ENCODE measurements at regions not wholly inside any gene's neighbourhood (a gene's known extent, or its start where the extent isn't known, plus 50 kb on each side); places are given as distances from the start of the nearest gene placed in this dataset.

- Histone ChIP-seq H3K79me2 (ENCODE audit: control insufficient read depth, low read length) (no peaks in the 10 kb centered on the region), H3K27ac (ENCODE audit: low read depth, low read length) (no peak overlapping the region), H4K20me1 (ENCODE audit: control insufficient read depth, insufficient read depth, low read depth, low read length) (no peaks in the 10 kb centered on the region), H3K27me3 (ENCODE audit: control insufficient read depth, low read length) (no peaks in the 10 kb centered on the region), H3K4me1 (ENCODE audit: control insufficient read depth, low read length) (no peaks in the 10 kb centered on the region), H3K36me3 (ENCODE audit: control insufficient read depth, low read length) (no peaks in the 10 kb centered on the region), H3K4me3 (ENCODE audit: low read length) (no peak overlapping the region), H3F3A (ENCODE audit: control insufficient read depth, insufficient read depth) (no peaks in the 10 kb centered on the region), H3K9me3 (ENCODE audit: control insufficient read depth, insufficient read depth, low read length) (no peaks in the 10 kb centered on the region), H3K4me2 (ENCODE audit: low read length) (no peak overlapping the region), H3K9me2 (replicated peaks; ENCODE audit: control insufficient read depth, low read length) (no peaks in the 10 kb centered on the region)
- no peak for TF ChIP-seq EZH2phosphoT487 (IDR thresholded peaks at IDR 0.05; ENCODE audit: borderline replicate concordance, low read length)
- TF ChIP-seq, protein P1, sequence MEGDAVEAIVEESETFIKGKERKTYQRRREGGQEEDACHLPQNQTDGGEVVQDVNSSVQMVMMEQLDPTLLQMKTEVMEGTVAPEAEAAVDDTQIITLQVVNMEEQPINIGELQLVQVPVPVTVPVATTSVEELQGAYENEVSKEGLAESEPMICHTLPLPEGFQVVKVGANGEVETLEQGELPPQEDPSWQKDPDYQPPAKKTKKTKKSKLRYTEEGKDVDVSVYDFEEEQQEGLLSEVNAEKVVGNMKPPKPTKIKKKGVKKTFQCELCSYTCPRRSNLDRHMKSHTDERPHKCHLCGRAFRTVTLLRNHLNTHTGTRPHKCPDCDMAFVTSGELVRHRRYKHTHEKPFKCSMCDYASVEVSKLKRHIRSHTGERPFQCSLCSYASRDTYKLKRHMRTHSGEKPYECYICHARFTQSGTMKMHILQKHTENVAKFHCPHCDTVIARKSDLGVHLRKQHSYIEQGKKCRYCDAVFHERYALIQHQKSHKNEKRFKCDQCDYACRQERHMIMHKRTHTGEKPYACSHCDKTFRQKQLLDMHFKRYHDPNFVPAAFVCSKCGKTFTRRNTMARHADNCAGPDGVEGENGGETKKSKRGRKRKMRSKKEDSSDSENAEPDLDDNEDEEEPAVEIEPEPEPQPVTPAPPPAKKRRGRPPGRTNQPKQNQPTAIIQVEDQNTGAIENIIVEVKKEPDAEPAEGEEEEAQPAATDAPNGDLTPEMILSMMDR (IDR thresholded peaks at IDR 0.05; ENCODE audit: low read depth, low read length, poor library complexity, severe bottlenecking), result no peak
Observed at GRCh38 chr4:151895671-151896070, 134.9 kb upstream of the GATB start.

DNA sequence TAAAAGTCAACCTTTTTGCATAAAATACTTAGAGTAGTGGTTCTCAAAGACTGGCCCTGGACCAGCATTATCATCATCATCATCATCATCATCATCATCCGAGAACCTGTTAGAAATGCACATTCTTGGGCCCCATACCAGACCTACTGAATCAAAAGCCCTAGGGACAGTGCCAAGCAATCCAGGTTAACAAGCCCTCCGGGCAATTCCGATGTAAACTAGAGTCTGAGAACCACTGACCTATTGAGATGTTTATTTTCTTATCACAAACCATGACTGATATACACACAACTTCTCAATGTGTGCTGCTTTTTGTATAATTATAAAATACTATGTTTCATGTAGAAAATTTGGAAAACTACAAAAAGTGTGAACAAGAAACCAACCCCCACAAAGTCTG is 133.4 kb upstream of the GATB start:
- H3F3A ChIP-seq (ENCODE audit: control insufficient read depth, insufficient read depth), result no peaks in the 10 kb centered on the region
- no peak overlapping the region for H3K4me3 ChIP-seq (ENCODE audit: low read length)
- no peak overlapping the region for H3K4me2 ChIP-seq (ENCODE audit: low read length)
- no peaks in the 10 kb centered on the region for H3K36me3 ChIP-seq (ENCODE audit: control insufficient read depth, low read length)
- TF ChIP-seq, protein P1 (IDR thresholded peaks at IDR 0.05; ENCODE audit: low read depth, low read length, poor library complexity, severe bottlenecking), result no peak
- no peak for TF ChIP-seq EZH2phosphoT487 (IDR thresholded peaks at IDR 0.05; ENCODE audit: borderline replicate concordance, low read length)
- H3K27ac ChIP-seq (ENCODE audit: low read depth, low read length), result no peak overlapping the region
- H4K20me1 ChIP-seq (ENCODE audit: control insufficient read depth, insufficient read depth, low read depth, low read length), result no peaks in the 10 kb centered on the region
- no peaks in the 10 kb centered on the region for H3K9me3 ChIP-seq (ENCODE audit: control insufficient read depth, insufficient read depth, low read length)
- no peaks in the 10 kb centered on the region for H3K79me2 ChIP-seq (ENCODE audit: control insufficient read depth, low read length)
- H3K4me1 ChIP-seq (ENCODE audit: control insufficient read depth, low read length), result no peaks in the 10 kb centered on the region
- no peaks in the 10 kb centered on the region for H3K9me2 ChIP-seq (replicated peaks; ENCODE audit: control insufficient read depth, low read length)
- no peaks in the 10 kb centered on the region for H3K27me3 ChIP-seq (ENCODE audit: control insufficient read depth, low read length)

- no peaks in the 10 kb centered on the region for H4K20me1 ChIP-seq (ENCODE audit: control insufficient read depth, insufficient read depth, low read depth, low read length)
- no peaks in the 10 kb centered on the region for H3F3A ChIP-seq (ENCODE audit: control insufficient read depth, insufficient read depth)
- H3K9me2 ChIP-seq (replicated peaks; ENCODE audit: control insufficient read depth, low read length), result no peaks in the 10 kb centered on the region
- no peaks in the 10 kb centered on the region for H3K4me1 ChIP-seq (ENCODE audit: control insufficient read depth, low read length)
- H3K27me3 ChIP-seq (ENCODE audit: control insufficient read depth, low read length), result no peaks in the 10 kb centered on the region
- TF ChIP-seq, protein P1 (IDR thresholded peaks at IDR 0.05; ENCODE audit: low read depth, low read length, poor library complexity, severe bottlenecking), result no peak
- TF ChIP-seq EZH2phosphoT487 (IDR thresholded peaks at IDR 0.05; ENCODE audit: borderline replicate concordance, low read length), result no peak
- H3K36me3 ChIP-seq (ENCODE audit: control insufficient read depth, low read length), result no peaks in the 10 kb centered on the region
- H3K79me2 ChIP-seq (ENCODE audit: control insufficient read depth, low read length), result no peaks in the 10 kb centered on the region
- no peaks in the 10 kb centered on the region for H3K9me3 ChIP-seq (ENCODE audit: control insufficient read depth, insufficient read depth, low read length)
- H3K4me2 ChIP-seq (ENCODE audit: low read length), result no peak overlapping the region
- H3K4me3 ChIP-seq (ENCODE audit: low read length), result no peak overlapping the region
- no peak overlapping the region for H3K27ac ChIP-seq (ENCODE audit: low read depth, low read length)
Observed at GRCh38 chr4:151888367-151888866, 127.6 kb upstream of the GATB start.

Measured in DOHH2 (cell line).